Loucy (cell line): ENCODE measurements at regions not wholly inside any gene's neighbourhood (a gene's known extent, or its start where the extent isn't known, plus 50 kb on each side); places are given as distances from the start of the nearest gene placed in this dataset.

Experiments used
- H2AFZ ChIP-seq: fragments of 200-600 bp; sonication (generic); 2 replicates; pipeline ENCODE4 v1.6.0; 2016; ENCODE audit warnings: antibody characterized with exemption, mild to moderate bottlenecking, low read length, moderate library complexity
- H3F3A ChIP-seq: fragments of 200-600 bp; 2 replicates; pipeline ENCODE4 v1.6.0; 2016; ENCODE audit warnings: antibody characterized with exemption, low read depth, mild to moderate bottlenecking
- H3K27me3 ChIP-seq: fragments of 200-600 bp; sonication (generic); 2 replicates; pipeline ENCODE4 v1.6.1; 2014; ENCODE audit warnings: low read length, mild to moderate bottlenecking; ENCODE audit not compliant: insufficient read depth, poor library complexity, severe bottlenecking
- H3K36me3 ChIP-seq: fragments of 200-600 bp; sonication (generic); 2 replicates; pipeline ENCODE4 v1.6.1; 2016; ENCODE audit warnings: low read length; ENCODE audit not compliant: insufficient read depth
- H3K4me1 ChIP-seq: fragments of 200-600 bp; sonication (generic); 2 replicates; pipeline ENCODE4 v1.5.1; 2014; ENCODE audit warnings: low read length, mild to moderate bottlenecking; ENCODE audit not compliant: insufficient read depth, poor library complexity, severe bottlenecking
- H3K4me2 ChIP-seq: fragments of 200-600 bp; sonication (generic); 2 replicates; pipeline ENCODE4 v1.6.0; 2014; ENCODE audit warnings: antibody characterized with exemption, low read length, low read depth, mild to moderate bottlenecking; ENCODE audit not compliant: poor library complexity, severe bottlenecking
- H3K4me3 ChIP-seq: fragments of 200-600 bp; sonication (generic); 2 replicates; pipeline ENCODE4 v1.5.1; 2014; ENCODE audit warnings: low read length, mild to moderate bottlenecking, mixed read lengths; ENCODE audit not compliant: poor library complexity, severe bottlenecking
- H3K79me2 ChIP-seq: fragments of 200-600 bp; sonication (generic); 2 replicates; pipeline ENCODE4 v1.6.1; 2014; ENCODE audit warnings: low read length; ENCODE audit not compliant: insufficient read depth
- H3K9ac ChIP-seq: fragments of 200-600 bp; sonication (generic); 2 replicates; pipeline ENCODE4 v1.6.0; 2014; ENCODE audit warnings: mild to moderate bottlenecking, low read depth, low read length, moderate library complexity; ENCODE audit not compliant: poor library complexity, severe bottlenecking
- H3K9me2 ChIP-seq: fragments of 200-600 bp; sonication (generic); replicated peaks from 2 replicates; pipeline ENCODE4 v1.6.1; 2016; ENCODE audit warnings: low read depth, low read length, mixed read lengths
- H3K9me3 ChIP-seq: fragments of 200-600 bp; sonication (generic); 2 replicates; pipeline ENCODE4 v1.6.1; 2014; ENCODE audit warnings: mild to moderate bottlenecking, antibody characterized with exemption, low read length, low read depth; ENCODE audit not compliant: insufficient read depth
- H4K20me1 ChIP-seq: fragments of 200-600 bp; sonication (generic); 2 replicates; pipeline ENCODE4 v1.6.0; 2014; ENCODE audit warnings: antibody characterized with exemption, low read length, mild to moderate bottlenecking; ENCODE audit not compliant: insufficient read depth, poor library complexity, severe bottlenecking
- CTCF ChIP-seq: fragments of 200-600 bp; sonication (generic); conservative IDR thresholded peaks from 2 replicates; pipeline ENCODE4 v1.5.1; 2014; ENCODE audit warnings: mild to moderate bottlenecking, antibody characterized with exemption, low read length
- EZH2phosphoT487 ChIP-seq: fragments of 200-600 bp; IDR thresholded peaks from 2 replicates; pipeline ENCODE4 v1.6.1; 2018; ENCODE audit warnings: antibody characterized with exemption, mild to moderate bottlenecking, moderate library complexity, borderline replicate concordance

DNA sequence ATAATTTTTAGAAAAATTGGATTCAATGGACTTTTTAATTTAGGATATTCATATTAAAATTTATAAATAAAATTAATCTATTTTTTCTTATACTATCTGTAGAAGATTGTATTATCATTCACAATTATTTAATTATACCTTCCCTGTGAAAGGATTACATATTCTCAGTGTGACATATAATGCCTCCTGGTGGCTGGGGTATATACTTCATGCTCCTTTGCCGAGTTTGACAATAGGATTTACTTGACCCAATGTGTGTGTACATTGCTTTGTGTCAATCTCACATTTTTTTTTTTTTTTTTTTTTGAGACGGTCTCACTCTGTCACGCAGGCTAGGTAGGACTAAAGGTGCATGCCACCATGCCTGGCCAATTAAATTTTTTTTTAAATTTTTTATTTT is 230.0 kb upstream of the CHD6 start:
- peak; percentile 54 for TF ChIP-seq CTCF
- TF ChIP-seq EZH2phosphoT487 = no peak
- no peaks in the 10 kb centered on the region for H3K4me1 ChIP-seq
- no peak overlapping the region for H2AFZ ChIP-seq
- no peaks in the 10 kb centered on the region for H3K79me2 ChIP-seq
- H3K4me2 ChIP-seq = no peak overlapping the region
- no peaks in the 10 kb centered on the region for H3K27me3 ChIP-seq
- no peaks in the 10 kb centered on the region for H3K9me2 ChIP-seq
- no peak overlapping the region for H3K4me3 ChIP-seq
- no peaks in the 10 kb centered on the region for H3K9me3 ChIP-seq
- no peak overlapping the region for H3K9ac ChIP-seq
- H3F3A ChIP-seq = no peaks in the 10 kb centered on the region
- no peaks in the 10 kb centered on the region for H4K20me1 ChIP-seq
- H3K36me3 ChIP-seq = no peaks in the 10 kb centered on the region

DNA sequence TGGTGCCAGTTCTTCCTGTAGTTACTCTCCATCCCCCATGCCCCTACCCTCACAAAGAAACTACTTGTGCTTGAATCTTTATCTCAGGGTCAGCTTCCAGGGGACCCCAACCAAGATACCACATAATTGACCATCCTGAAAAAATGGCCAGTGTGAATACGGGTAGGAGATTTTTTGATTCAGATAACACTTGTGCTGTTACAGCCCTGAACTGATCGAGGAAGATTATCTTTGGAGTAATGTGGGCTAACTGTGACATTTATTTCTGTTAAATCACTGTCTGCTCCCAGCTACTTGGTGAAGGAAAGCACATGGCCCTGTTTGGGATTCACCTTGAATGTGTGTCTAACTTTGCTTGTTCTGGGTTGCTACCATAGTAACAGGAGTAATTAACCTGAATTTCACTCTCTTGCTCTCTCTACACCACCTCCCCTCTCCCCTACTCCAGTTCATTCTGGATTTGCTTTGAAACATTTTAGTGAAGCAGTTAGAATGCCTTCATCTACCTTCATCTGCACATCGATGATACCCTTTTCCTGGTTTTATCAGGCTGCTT is 219.6 kb upstream of the CHD6 start:
- Histone ChIP-seq H3K4me3 (peak overlapping the region; percentile 4), H3K36me3 (no peaks in the 10 kb centered on the region), H2AFZ (peak overlapping the region; percentile 84), H3K4me2 (peak overlapping the region; percentile 56), H3K4me1 (peaks cover 26% of the 10 kb centered on the region), H3K9me3 (no peaks in the 10 kb centered on the region), H3F3A (no peaks in the 10 kb centered on the region), H4K20me1 (no peaks in the 10 kb centered on the region), H3K9ac (peak overlapping the region; percentile 14), H3K27me3 (no peaks in the 10 kb centered on the region), H3K9me2 (no peaks in the 10 kb centered on the region), H3K79me2 (no peaks in the 10 kb centered on the region)
- TF ChIP-seq CTCF (no peak), EZH2phosphoT487 (no peak)

DNA sequence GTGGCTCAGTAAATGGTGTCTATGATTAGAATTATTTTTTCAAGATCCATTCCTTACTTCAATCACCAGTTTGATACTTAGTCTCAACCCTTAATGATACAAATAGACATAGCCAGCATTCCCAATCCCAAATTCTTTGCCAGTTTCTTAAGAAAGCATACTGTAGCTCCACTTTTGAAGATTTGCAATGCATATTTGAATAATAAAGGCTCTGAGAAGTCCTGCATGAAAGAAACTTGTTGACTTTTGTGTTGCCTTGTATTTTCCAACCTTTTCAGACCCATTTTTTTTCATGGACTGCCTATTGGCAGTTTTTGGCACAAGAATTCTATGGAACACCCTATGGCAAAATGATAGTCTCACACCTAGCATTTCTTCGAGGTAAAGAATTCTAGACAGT is 215.6 kb upstream of the CHD6 start:
- Histone ChIP-seq H3K4me2 (no peak overlapping the region), H3K36me3 (no peaks in the 10 kb centered on the region), H3K9ac (no peak overlapping the region), H3K4me3 (no peak overlapping the region), H3K79me2 (no peaks in the 10 kb centered on the region), H3K9me2 (no peaks in the 10 kb centered on the region), H3K27me3 (no peaks in the 10 kb centered on the region), H3F3A (no peaks in the 10 kb centered on the region), H4K20me1 (no peaks in the 10 kb centered on the region), H3K4me1 (peaks cover 17% of the 10 kb centered on the region), H2AFZ (no peak overlapping the region), H3K9me3 (no peaks in the 10 kb centered on the region)
- TF ChIP-seq CTCF (no peak), EZH2phosphoT487 (no peak)
